NB4 (cell line): ENCODE measurements at regions not wholly inside any gene's neighbourhood (a gene's known extent, or its start where the extent isn't known, plus 50 kb on each side); places are given as distances from the start of the nearest gene placed in this dataset.

Experiments used
- CTCF ChIP-seq: IDR thresholded peaks from one replicate; pipeline ENCODE4 v1.5.1; 2012; ENCODE audit warnings: low read depth, low read length
- MYC ChIP-seq: IDR thresholded peaks from 2 replicates; pipeline ENCODE4 v1.6.1; 2011; ENCODE audit warnings: low read depth, low read length
- POLR2A ChIP-seq: IDR thresholded peaks from 2 replicates; pipeline ENCODE4 v1.6.1; 2011; ENCODE audit warnings: mild to moderate bottlenecking; ENCODE audit not compliant: insufficient read length; ENCODE audit errors: extremely low read depth
- TF ChIP-seq, protein P1 (sequence below): IDR thresholded peaks from 2 replicates; pipeline ENCODE4 v1.6.1; 2011; ENCODE audit warnings: low read depth, low read length

- TF ChIP-seq CTCF (no peak), POLR2A (no peak), MYC (no peak)
- TF ChIP-seq, protein P1, sequence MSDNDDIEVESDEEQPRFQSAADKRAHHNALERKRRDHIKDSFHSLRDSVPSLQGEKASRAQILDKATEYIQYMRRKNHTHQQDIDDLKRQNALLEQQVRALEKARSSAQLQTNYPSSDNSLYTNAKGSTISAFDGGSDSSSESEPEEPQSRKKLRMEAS: no peak
Measured at GRCh38 chr6:102327697-102328225, 934.3 kb downstream of the GRIK2 start.
